ENCODE measurements at regions not wholly inside any gene's neighbourhood (a gene's known extent, or its start where the extent isn't known, plus 50 kb on each side); places are given as distances from the start of the nearest gene placed in this dataset.

- Histone ChIP-seq H3K36me3 (no peaks in the 10 kb centered on the region), H3K27me3 (no peaks in the 10 kb centered on the region), H3K9me3 (no peaks in the 10 kb centered on the region), H3K4me1 (no peaks in the 10 kb centered on the region), H3K27ac (replicated peaks in 1 of 4) (no peak overlapping the region), H3K4me3 (no peak overlapping the region)
- no peak for DNase-seq (ENCODE audit: extremely low spot score)
- TF ChIP-seq, protein P1, sequence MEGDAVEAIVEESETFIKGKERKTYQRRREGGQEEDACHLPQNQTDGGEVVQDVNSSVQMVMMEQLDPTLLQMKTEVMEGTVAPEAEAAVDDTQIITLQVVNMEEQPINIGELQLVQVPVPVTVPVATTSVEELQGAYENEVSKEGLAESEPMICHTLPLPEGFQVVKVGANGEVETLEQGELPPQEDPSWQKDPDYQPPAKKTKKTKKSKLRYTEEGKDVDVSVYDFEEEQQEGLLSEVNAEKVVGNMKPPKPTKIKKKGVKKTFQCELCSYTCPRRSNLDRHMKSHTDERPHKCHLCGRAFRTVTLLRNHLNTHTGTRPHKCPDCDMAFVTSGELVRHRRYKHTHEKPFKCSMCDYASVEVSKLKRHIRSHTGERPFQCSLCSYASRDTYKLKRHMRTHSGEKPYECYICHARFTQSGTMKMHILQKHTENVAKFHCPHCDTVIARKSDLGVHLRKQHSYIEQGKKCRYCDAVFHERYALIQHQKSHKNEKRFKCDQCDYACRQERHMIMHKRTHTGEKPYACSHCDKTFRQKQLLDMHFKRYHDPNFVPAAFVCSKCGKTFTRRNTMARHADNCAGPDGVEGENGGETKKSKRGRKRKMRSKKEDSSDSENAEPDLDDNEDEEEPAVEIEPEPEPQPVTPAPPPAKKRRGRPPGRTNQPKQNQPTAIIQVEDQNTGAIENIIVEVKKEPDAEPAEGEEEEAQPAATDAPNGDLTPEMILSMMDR (IDR thresholded peaks at IDR 0.05): no peak
- TF ChIP-seq EP300 (IDR thresholded peaks at IDR 0.05) (no peak), POLR2AphosphoS5 (IDR thresholded peaks at IDR 0.05) (no peak), POLR2A (IDR thresholded peaks at IDR 0.05; ENCODE audit: low read depth) (no peak)
- 69% methylated on average over 9 of the region's 9 CpGs for WGBS
- intact Hi-C loops (cut with DNase I): no loop called here
Measured at GRCh38 chr19:31424861-31425620, 75.8 kb upstream of the TSHZ3 start.

- intact Hi-C loops (cut with DNase I): no loop called here
- Histone ChIP-seq H3K27ac (replicated peaks in 1 of 4) (no peak overlapping the region), H3K4me3 (no peak overlapping the region), H3K9me3 (no peaks in the 10 kb centered on the region), H3K4me1 (no peaks in the 10 kb centered on the region), H3K36me3 (no peaks in the 10 kb centered on the region), H3K27me3 (peaks cover 0 to 9% (median 0%) of the 10 kb centered on the region in 4 donors)
- WGBS: 81% methylated on average over 1 of the region's 1 CpG
- no peak for TF ChIP-seq POLR2AphosphoS5 (IDR thresholded peaks at IDR 0.05)
- TF ChIP-seq EP300 (IDR thresholded peaks at IDR 0.05): no peak
- TF ChIP-seq, protein P1 (IDR thresholded peaks at IDR 0.05): no peak
- no peak for DNase-seq (ENCODE audit: extremely low spot score)
Measured at GRCh38 chr19:31427857-31428256, 78.6 kb upstream of the TSHZ3 start.

DNA sequence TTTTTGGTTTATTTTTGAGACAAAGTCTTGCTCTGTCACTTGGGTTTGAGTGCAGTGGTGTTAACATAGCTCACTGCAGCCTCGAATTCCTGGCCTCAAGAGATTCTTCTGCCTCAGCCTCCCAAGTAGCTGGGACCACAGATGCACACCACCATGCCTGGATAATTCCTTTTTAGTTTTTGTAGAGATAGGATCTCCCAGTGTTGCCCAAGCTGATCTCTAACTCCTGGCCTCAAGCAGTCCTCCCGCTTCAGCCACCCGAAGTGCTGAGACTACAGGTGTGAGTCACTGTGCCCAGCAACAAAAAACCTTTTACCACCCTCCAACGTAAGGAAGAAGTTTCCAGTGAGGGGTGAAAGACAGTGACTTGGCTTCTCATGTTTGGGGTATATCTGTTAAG, 81.1 kb upstream of the TSHZ3 start:
- Histone ChIP-seq H3K27me3 (peaks cover 0 to 9% (median 0%) of the 10 kb centered on the region in 4 donors), H3K4me1 (no peaks in the 10 kb centered on the region), H3K4me3 (no peak overlapping the region), H3K9me3 (peaks cover 0 to 12% (median 7%) of the 10 kb centered on the region in 4 donors), H3K36me3 (no peaks in the 10 kb centered on the region), H3K27ac (replicated peaks in 1 of 4) (no peak overlapping the region)
- no peak for TF ChIP-seq POLR2AphosphoS5 (IDR thresholded peaks at IDR 0.05)
- TF ChIP-seq, protein P1 (IDR thresholded peaks at IDR 0.05): no peak
- no peak for TF ChIP-seq EP300 (IDR thresholded peaks at IDR 0.05)
- TF ChIP-seq POLR2A (IDR thresholded peaks at IDR 0.05; ENCODE audit: low read depth): no peak
- DNase-seq (ENCODE audit: extremely low spot score): peak; percentile 17
- intact Hi-C loops (cut with DNase I): no loop called here
- 92% methylated on average over 4 of the region's 4 CpGs for whole genome bisulfite sequencing

GRCh38 chr19:31432201-31432810, 83.1 kb upstream of the TSHZ3 start:
- Histone ChIP-seq H3K36me3 (no peaks in the 10 kb centered on the region), H3K27ac (replicated peaks in 1 of 4) (no peak overlapping the region), H3K4me3 (no peak overlapping the region), H3K27me3 (peaks cover 0 to 9% (median 0%) of the 10 kb centered on the region in 4 donors), H3K4me1 (no peaks in the 10 kb centered on the region), H3K9me3 (peaks cover 0 to 13% (median 10%) of the 10 kb centered on the region in 4 donors)
- WGBS: 88% methylated on average over 8 of the region's 8 CpGs
- DNase-seq (ENCODE audit: extremely low spot score): peak; percentile 82
- no peak for TF ChIP-seq POLR2A (IDR thresholded peaks at IDR 0.05; ENCODE audit: low read depth)
- no peak for TF ChIP-seq EP300 (IDR thresholded peaks at IDR 0.05)
- no peak for TF ChIP-seq POLR2AphosphoS5 (IDR thresholded peaks at IDR 0.05)
- TF ChIP-seq, protein P1 (IDR thresholded peaks at IDR 0.05): no peak
- intact Hi-C loops (cut with DNase I): no loop called here

All from esophagus muscularis mucosa (tissue), 4 donors.